OCI-M2 (cell line): ENCODE measurements at regions not wholly inside any gene's neighbourhood (a gene's known extent, or its start where the extent isn't known, plus 50 kb on each side); places are given as distances from the start of the nearest gene placed in this dataset.

Experiments used
- DNase-seq: peaks from one replicate; lab custom pipeline; 2025; ENCODE audit not compliant: unreplicated experiment; lab: John Stamatoyannopoulos, UW

- peak; percentile 63 for DNase-seq
Observed at GRCh38 chr7:12067156-12067831, 143.8 kb upstream of the TMEM106B start.

GRCh38 chr7:12069757-12070156 is 141.3 kb upstream of the TMEM106B start:
- DNase-seq = no peak

DNA sequence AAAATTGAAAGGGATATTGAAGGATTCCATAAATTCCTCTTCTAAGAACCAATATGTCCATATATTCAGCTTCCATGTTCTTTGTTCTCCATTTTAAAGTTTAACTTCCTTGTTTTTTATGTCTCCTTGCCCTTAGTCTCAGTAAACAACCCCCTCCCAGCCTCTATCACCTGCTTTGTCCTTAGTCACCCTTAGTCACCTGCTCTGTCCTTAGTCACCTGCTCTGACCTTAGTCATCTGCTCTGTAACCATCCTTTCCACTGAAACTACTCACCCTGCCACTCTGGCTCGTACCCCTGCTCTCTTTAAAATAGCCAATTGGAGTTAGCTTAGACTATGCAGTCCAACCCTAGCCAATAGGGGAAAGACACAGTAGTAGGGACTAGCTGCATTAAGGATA is 136.2 kb upstream of the TMEM106B start:
- DNase-seq = no peak

- no peak for DNase-seq
Observed at GRCh38 chr7:12080006-12080405, 131.1 kb upstream of the TMEM106B start.

DNA sequence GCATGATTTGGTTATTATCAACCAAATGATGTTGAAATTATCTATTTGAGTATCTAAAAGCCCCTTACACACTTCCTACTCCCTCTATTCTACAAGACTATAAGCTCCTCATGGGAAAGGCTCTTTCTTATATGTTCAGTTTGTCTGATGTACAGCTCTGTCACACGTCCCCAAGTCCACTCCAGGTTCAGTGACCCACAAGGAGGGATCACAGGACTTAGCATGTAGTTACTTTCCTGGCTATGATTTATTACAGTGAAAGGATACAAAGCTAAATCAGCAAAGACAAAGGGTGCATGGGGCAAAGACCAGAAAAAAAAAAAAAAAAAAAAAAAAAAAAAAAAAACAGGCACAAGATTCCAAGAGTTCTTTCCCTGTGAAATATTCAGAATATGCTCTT is 125.6 kb upstream of the TMEM106B start:
- no peak for DNase-seq

DNA sequence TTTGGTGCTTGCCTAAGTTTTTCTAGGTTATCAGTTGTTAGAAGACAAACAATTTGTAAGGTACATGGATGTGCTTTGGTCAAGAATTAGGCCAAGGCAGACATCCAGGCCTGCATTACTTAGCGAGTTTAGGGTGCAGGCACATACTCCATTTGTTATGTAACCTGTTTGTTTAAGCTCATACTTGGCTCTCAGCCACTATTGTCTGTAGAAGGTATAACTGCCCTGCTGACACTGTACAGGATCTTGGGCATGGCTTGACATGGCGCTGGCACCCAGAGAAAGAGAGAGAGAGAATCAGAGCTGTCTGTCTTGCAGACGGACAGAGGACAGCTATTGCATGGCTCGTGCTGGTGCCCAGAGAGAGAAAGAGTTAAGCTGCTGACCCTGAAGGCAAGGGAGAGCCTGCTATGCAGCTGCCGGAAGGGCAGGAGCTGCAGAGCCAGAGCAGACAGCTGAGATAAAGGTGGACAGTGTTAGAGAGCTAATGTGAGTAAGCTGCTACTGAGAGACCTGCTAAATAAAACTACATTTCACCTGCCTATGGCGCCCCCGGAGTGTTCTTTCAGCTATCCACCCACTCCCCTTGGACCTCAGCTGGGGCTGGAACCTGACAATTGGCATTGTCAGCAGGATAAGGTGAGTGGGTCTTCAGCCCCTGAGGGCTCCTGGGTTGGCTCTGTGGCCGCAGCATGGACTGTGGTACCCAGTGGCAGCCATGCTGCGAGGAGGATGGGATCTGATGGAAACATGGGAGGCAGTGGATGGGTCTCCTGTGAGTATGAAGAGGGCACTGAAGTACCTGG is 120.9 kb upstream of the TMEM106B start:
- DNase-seq = no peak

DNA sequence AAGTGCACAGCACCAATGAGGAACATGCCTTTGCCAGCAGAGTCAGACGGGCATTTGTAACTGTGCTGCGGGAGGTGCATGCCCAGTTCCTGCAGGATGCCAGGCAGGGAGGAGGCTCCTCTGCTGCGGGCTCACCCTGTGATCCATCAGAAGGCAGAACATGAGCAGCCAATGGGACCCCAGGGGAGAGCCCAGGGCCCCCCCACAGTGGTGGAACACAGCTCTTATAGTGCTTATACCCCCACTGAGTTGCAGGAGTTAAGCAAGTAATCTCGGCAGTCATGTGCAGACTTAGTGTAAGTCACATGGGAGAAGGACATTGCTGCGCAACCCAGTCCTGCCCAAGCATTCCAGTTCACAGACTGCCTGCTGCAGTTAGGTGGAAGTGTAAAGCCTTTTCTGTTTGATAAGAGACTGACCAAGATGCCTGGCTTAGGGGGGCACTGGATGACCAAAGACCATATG is 120.3 kb upstream of the TMEM106B start:
- no peak for DNase-seq

DNA sequence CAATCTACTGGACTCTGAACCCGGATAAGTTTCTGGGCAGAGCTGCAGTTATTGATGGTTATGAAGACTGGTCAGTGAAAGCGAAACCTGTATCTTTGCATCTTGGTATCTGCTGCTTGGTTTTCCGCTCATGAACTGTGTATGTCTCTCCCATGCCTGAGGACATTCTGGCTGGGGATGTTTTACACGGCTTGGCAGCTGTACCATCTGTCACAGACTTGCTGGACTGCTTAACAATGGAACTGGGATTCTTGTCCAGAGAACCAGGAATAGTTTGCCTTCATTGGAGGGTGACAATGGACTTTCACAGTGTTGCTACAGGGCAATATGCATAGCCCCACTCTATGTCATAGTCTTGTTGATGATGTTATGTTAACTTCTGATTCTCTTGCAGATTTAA is 119.9 kb upstream of the TMEM106B start:
- DNase-seq = no peak

GRCh38 chr7:12092499-12093130 is 118.5 kb upstream of the TMEM106B start:
- DNase-seq = no peak

DNA sequence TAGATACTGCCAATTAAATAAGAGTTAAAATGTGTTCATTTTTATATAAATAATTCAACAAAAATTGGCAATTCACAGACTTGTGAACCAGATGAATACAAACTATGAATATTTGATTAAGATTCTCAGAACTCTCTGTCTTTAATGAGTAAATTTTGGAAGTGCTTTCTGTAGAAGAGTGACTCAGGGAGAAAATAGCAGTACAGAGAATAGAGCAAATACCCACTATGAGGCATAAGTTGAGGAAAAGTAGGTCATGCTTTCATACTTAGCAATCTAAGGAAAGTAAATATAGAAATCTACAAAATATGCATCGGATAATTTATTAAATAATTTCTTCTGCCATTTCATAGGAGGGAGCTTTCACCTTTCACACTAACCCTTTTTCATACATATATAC is 117.7 kb upstream of the TMEM106B start:
- no peak for DNase-seq

- DNase-seq = no peak
Observed at GRCh38 chr7:12094365-12094921, 116.7 kb upstream of the TMEM106B start.

- DNase-seq = no peak
Observed at GRCh38 chr7:12102126-12102525, 109.0 kb upstream of the TMEM106B start.

DNA sequence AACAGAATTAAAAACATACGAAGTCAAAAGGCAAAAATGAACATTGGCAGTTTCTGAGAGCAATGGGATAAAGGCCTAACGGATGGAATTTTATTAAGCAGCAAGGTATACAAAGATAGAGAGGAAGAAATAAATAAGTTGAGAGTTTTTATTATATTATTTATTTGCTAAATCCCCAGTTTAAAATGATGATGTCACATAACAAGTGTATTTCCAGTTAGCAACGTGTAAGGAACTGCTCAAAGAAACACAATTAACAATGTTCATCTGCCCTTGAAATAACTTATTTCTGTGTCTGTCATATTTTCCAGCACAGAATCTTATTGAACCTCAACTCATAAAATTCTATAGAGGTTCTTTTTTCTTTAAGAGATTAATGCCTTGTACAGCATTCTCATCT is 108.6 kb upstream of the TMEM106B start:
- no peak for DNase-seq

DNA sequence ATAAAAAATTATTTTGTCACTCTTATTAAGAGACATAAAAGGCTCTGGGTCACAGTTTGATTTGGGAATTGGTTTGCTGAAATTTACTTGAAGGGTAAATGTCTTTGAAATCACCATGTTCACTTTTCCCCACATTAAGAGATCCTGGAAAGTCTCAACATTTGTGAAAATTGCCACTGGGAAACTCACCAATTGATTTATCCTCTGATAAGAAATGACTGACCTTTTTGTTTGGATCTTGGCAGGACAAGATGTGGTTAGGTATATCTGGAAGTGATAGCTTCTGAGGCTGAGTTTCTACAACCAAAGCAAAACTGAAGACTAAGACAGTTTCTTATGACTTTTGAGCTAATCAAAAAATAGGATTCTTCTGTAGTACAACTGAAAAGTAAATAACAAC is 107.1 kb upstream of the TMEM106B start:
- DNase-seq = no peak

DNA sequence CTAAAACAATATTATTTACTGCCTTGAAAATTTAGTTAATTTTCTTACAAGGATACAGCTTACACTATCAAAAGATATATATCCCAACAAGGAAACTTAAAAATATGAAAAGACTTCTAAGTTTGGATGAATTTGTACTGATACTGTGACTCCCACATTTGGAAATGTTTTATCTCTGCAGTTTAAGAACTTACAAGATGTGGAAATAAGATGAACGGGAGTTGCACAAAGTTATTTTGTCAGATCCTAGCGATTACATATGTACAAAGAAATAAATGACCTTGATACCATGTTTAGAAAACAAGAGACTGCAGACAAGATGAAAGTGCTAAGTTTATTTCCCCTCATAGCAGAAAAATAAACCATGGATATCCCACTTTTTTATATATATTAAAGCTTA is 103.7 kb upstream of the TMEM106B start:
- DNase-seq = no peak

DNA sequence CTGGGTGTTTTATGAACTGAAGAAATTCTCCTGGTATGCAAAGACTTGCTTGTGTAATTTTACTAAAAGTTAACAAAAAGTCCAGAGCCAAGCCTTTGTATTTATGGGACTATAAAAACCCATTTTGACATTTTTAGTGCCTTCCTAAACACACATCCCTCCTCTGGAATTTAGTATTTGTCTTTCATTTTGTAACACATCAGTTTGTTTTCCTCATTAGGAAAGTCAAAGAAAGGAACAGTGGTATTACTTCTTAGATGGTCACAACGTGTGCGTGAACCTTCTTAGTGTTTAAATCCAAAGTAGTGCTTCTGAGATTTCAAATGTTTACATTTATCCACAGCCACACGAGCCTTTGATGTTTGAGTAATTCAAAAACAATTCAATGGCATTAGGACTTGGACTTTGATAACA is 103.2 kb upstream of the TMEM106B start:
- DNase-seq = no peak

DNA sequence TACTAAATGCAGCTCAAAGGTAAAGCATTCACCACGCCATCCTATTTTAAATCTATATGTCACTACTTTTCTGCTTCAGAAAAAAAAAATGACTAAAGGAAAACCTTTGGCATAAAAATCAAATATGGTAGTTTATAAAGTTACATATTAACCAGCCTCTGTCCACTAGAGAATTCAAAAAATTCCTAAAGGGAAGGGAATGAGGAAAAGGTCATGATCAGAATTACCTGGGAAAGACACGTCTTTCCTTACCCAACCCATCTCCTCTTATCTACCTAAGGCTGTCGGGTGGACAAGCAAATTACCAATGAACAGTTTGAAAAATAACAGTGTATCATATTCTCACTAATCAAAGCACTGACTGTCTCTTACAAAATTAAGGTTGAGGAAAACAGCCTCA is 100.7 kb upstream of the TMEM106B start:
- no peak for DNase-seq

- no peak for DNase-seq
Observed at GRCh38 chr7:12111422-12112405, 99.4 kb upstream of the TMEM106B start.

DNA sequence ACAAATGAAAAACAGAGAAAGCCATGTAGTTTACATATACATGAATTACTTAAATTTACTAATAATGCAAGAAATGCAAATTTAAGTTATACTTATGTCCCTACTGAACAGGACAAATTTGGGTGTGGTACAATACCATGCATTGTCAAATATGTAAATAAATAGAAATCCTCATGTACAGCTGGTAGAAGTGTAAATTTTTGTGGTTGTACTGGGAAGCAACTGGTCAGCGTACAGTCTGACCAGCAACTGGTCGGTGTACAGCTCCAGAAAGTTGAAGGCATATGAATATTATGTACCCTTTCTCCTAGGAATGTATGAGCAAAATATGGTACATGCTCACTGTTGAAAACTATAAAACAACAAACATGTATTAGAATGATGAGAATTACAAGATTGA is 93.9 kb upstream of the TMEM106B start:
- no peak for DNase-seq

- DNase-seq = no peak
Observed at GRCh38 chr7:12119620-12120303, 91.3 kb upstream of the TMEM106B start.
